SK-N-SH treated with all-trans-retinoic acid at 6 μM for 48 hours (cell line): ENCODE measurements at regions not wholly inside any gene's neighbourhood (a gene's known extent, or its start where the extent isn't known, plus 50 kb on each side); places are given as distances from the start of the nearest gene placed in this dataset.

Experiments
- ATAC-seq: fragments of 200-7000 bp; cut with Tn5 transposase; 3 replicates; pipeline ENCODE4 v1.9.1; 2020; ENCODE audit warnings: mild to moderate bottlenecking, moderate library complexity
- ARNTL ChIP-seq: fragments of 450-650 bp; formaldehyde crosslinking; IDR thresholded peaks from 2 replicates; pipeline ENCODE4 v1.5.0; 2020; ENCODE audit warnings: low read depth, mild to moderate bottlenecking, moderate library complexity, borderline replicate concordance
- BACH2 ChIP-seq: fragments of 250-450 bp; sonication (Bioruptor Pico); IDR thresholded peaks from 2 replicates; pipeline ENCODE4 v1.9.0; 2021; ENCODE audit warnings: mild to moderate bottlenecking, borderline replicate concordance
- CSDC2 ChIP-seq: fragments of 250-450 bp; sonication (Bioruptor Pico); IDR thresholded peaks from 2 replicates; pipeline ENCODE4 v1.5.0; 2020; ENCODE audit warnings: mild to moderate bottlenecking, moderate library complexity
- CSRNP3 ChIP-seq: fragments of 250-450 bp; sonication (Bioruptor Pico); IDR thresholded peaks from 2 replicates; pipeline ENCODE4 v1.5.1; 2021; ENCODE audit warnings: mild to moderate bottlenecking, moderate library complexity
- GLIS3 ChIP-seq: fragments of 250-450 bp; sonication (Bioruptor Pico); IDR thresholded peaks from 2 replicates; pipeline ENCODE4 v1.5.0; 2020; ENCODE audit warnings: mild to moderate bottlenecking, moderate library complexity
- ISL1 ChIP-seq: fragments of 250-450 bp; sonication (Bioruptor Pico); IDR thresholded peaks from 2 replicates; pipeline ENCODE4 v2.1.2; 2022; ENCODE audit warnings: mild to moderate bottlenecking, moderate library complexity
- OSR1 ChIP-seq: fragments of 250-450 bp; sonication (Bioruptor Pico); IDR thresholded peaks from 2 replicates; pipeline ENCODE4 v1.8.0; 2022; ENCODE audit warnings: moderate library complexity, mild to moderate bottlenecking, inconsistent platforms
- PATZ1 ChIP-seq: fragments of 250-450 bp; sonication (Bioruptor Pico); IDR thresholded peaks from 2 replicates; pipeline ENCODE4 v1.8.0; 2020; ENCODE audit warnings: mild to moderate bottlenecking, moderate library complexity, borderline replicate concordance
- PPARA ChIP-seq: fragments of 250-450 bp; sonication (Bioruptor Pico); IDR thresholded peaks from 2 replicates; pipeline ENCODE4 v1.5.0; 2020; ENCODE audit warnings: mild to moderate bottlenecking, borderline replicate concordance
- SNAI2 ChIP-seq: fragments of 250-450 bp; sonication (Bioruptor Pico); IDR thresholded peaks from 2 replicates; pipeline ENCODE4 v1.5.0; 2020; ENCODE audit warnings: mild to moderate bottlenecking, moderate library complexity
- TCF4 ChIP-seq: fragments of 250-450 bp; sonication (Bioruptor Pico); IDR thresholded peaks from 2 replicates; pipeline ENCODE4 v1.8.0; 2021; ENCODE audit warnings: mild to moderate bottlenecking, moderate library complexity, borderline replicate concordance
- TSHZ2 ChIP-seq: fragments of 250-450 bp; sonication (Bioruptor Pico); IDR thresholded peaks from 2 replicates; pipeline ENCODE4 v1.5.0; 2020; ENCODE audit warnings: mild to moderate bottlenecking, moderate library complexity
- ZC3H10 ChIP-seq: fragments of 250-450 bp; sonication (Bioruptor Pico); IDR thresholded peaks from 2 replicates; pipeline ENCODE4 v1.5.1; 2021; ENCODE audit warnings: mild to moderate bottlenecking, moderate library complexity
- ZFP3 ChIP-seq: fragments of 250-450 bp; sonication (Bioruptor Pico); IDR thresholded peaks from 2 replicates; pipeline ENCODE4 v1.5.0; 2020; ENCODE audit warnings: mild to moderate bottlenecking, moderate library complexity
- ZFP30 ChIP-seq: fragments of 450-650 bp; formaldehyde crosslinking; IDR thresholded peaks from 2 replicates; pipeline ENCODE4 v1.5.0; 2022; ENCODE audit warnings: mild to moderate bottlenecking, moderate library complexity
- ZNF565 ChIP-seq: fragments of 450-650 bp; formaldehyde crosslinking; conservative IDR thresholded peaks from 2 replicates; pipeline ENCODE4 v1.5.0; 2020; ENCODE audit warnings: low read depth, mild to moderate bottlenecking, moderate library complexity
- ZNF70 ChIP-seq: fragments of 450-650 bp; formaldehyde crosslinking; IDR thresholded peaks from 2 replicates; pipeline ENCODE4 v1.5.0; 2020; ENCODE audit warnings: mild to moderate bottlenecking, moderate library complexity
- ZNF8 ChIP-seq: fragments of 450-650 bp; formaldehyde crosslinking; IDR thresholded peaks from 2 replicates; pipeline ENCODE4 v1.5.0; 2020; ENCODE audit warnings: mild to moderate bottlenecking, moderate library complexity
- TF ChIP-seq, protein P1 (sequence below): fragments of 250-450 bp; sonication (Bioruptor Pico); IDR thresholded peaks from 2 replicates; pipeline ENCODE4 v1.5.1; 2020; ENCODE audit warnings: low read depth, mild to moderate bottlenecking, moderate library complexity
- TF ChIP-seq, protein P2 (sequence below): fragments of 250-450 bp; sonication (Bioruptor Pico); IDR thresholded peaks from 2 replicates; pipeline ENCODE4 v1.8.0; 2021; ENCODE audit warnings: low read depth, mild to moderate bottlenecking, moderate library complexity, borderline replicate concordance

DNA sequence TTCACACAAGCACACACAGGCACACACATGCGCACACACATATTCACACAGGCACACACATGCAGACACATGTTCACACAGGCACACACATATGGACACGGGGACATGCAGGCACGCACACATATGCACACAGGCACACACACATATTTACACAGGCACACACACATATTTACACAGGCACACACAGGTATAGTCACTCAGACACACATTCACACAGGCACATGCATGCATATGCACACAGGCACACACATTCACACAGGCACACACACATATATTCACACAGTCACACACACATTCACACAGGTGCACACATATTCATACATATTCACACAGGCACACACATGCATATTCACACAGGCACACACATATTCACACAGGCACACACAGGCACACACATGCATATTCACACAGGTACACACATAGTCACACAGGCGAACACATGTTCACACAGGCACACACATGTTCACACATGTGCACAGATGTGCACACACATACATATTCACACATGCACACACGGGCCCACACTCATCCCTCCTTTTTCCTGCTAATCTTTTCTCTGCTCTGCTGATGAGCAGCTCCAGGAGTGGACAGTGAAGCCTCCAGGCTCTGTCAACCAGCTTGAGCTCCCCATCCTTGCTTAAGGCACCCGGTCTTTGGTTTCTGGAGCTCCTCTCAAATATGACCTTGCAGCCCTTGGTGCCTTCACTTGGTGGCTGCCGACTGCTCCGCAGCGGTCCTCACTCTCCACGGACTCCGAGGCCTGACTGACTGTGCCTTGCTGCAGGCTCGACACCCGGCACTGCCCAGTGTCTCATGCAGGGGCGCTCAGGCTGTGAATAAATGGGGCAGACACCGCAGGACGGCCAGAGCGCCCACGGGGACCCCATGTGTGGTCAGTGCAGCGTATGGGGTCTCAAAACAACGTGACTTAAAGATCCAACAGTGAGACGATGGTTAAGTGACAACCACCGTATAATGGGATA is 581.2 kb upstream of the MGMT start:
- no peak for ATAC-seq
- TF ChIP-seq GLIS3 (CRISPR knock-in tag) (no peak), TCF4 (CRISPR knock-in tag) (no peak), ZFP30 (CRISPR knock-in tag) (no peak), ZNF70 (CRISPR knock-in tag) (no peak), ZC3H10 (no peak), ARNTL (CRISPR knock-in tag) (no peak), CSRNP3 (CRISPR knock-in tag) (no peak), ZNF565 (CRISPR knock-in tag) (no peak), ISL1 (no peak), CSDC2 (no peak), ZNF8 (CRISPR knock-in tag) (no peak), SNAI2 (CRISPR knock-in tag) (no peak), OSR1 (CRISPR knock-in tag) (no peak), TSHZ2 (CRISPR knock-in tag) (no peak), PATZ1 (CRISPR knock-in tag) (no peak), ZFP3 (no peak), PPARA (CRISPR knock-in tag) (no peak), BACH2 (CRISPR knock-in tag) (no peak)
- TF ChIP-seq, protein P1, sequence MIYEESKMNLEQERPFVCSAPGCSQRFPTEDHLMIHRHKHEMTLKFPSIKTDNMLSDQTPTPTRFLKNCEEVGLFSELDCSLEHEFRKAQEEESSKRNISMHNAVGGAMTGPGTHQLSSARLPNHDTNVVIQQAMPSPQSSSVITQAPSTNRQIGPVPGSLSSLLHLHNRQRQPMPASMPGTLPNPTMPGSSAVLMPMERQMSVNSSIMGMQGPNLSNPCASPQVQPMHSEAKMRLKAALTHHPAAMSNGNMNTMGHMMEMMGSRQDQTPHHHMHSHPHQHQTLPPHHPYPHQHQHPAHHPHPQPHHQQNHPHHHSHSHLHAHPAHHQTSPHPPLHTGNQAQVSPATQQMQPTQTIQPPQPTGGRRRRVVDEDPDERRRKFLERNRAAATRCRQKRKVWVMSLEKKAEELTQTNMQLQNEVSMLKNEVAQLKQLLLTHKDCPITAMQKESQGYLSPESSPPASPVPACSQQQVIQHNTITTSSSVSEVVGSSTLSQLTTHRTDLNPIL = no peak
- TF ChIP-seq, protein P2, sequence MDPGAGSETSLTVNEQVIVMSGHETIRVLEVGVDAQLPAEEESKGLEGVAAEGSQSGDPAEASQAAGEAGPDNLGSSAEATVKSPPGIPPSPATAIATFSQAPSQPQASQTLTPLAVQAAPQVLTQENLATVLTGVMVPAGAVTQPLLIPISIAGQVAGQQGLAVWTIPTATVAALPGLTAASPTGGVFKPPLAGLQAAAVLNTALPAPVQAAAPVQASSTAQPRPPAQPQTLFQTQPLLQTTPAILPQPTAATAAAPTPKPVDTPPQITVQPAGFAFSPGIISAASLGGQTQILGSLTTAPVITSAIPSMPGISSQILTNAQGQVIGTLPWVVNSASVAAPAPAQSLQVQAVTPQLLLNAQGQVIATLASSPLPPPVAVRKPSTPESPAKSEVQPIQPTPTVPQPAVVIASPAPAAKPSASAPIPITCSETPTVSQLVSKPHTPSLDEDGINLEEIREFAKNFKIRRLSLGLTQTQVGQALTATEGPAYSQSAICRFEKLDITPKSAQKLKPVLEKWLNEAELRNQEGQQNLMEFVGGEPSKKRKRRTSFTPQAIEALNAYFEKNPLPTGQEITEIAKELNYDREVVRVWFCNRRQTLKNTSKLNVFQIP (CRISPR knock-in tag) = no peak

DNA sequence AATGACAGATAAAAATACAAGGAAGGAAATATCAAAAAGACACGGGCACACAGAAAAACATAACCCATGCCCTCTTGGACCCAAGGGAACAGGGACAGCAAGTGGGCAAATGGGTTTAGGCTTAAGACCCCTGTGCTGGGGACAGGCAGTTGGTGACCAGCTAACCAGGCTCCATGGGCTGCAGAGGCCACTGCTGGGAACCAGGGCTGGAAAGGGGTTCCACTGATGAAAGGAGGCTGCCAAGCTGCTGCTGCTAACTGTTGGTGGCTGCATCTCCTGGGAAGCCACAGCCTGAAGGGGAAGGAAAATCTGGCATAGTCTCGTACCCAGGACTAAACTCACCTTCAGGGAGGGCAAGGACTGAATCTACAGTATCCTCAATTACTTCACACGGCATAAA is 579.2 kb upstream of the MGMT start:
- TF ChIP-seq GLIS3 (CRISPR knock-in tag) (no peak), TSHZ2 (CRISPR knock-in tag) (no peak), TCF4 (CRISPR knock-in tag) (no peak)
- ATAC-seq = no peak
